Kidney (tissue), 13 donors: ENCODE measurements at regions not wholly inside any gene's neighbourhood (a gene's known extent, or its start where the extent isn't known, plus 50 kb on each side); places are given as distances from the start of the nearest gene placed in this dataset.

Source experiments
- DNase-seq, 5 donors: peaks; one replicate each; pipeline ENCODE4 v3.0.0-alpha.2; 2013 to 2020
- FAIRE-seq: peaks from 2 replicates; lab custom pipeline; 2012; peaks lifted over from hg19 to GRCh38; lab: Jason Lieb, UNC
- H3K27ac ChIP-seq, 2 donors: one replicate each; pipeline ENCODE4 v1.7.0; 2013; ENCODE audit warnings: low read depth in 2 of 2, low read length in 2 of 2, inconsistent platforms in 1 of 2
- H3K27me3 ChIP-seq: one replicate; pipeline ENCODE4 v1.7.1; 2013; ENCODE audit warnings: low read length, inconsistent platforms; ENCODE audit not compliant: control insufficient read depth, insufficient read depth
- H3K36me3 ChIP-seq, 3 donors: one replicate each; pipeline versions ENCODE4 v1.7.0 to v1.7.1; 2013; ENCODE audit warnings: low read length in 3 of 3, control low read depth in 1 of 3, inconsistent platforms in 1 of 3; ENCODE audit not compliant: insufficient read depth in 3 of 3, control insufficient read depth in 2 of 3
- H3K4me1 ChIP-seq, 3 donors: one replicate each; pipeline versions ENCODE4 v1.7.0 to v1.7.1; 2013; ENCODE audit warnings: low read length in 3 of 3, inconsistent platforms in 1 of 3, low read depth in 1 of 3; ENCODE audit not compliant: control insufficient read depth in 2 of 3, insufficient read depth in 2 of 3
- H3K4me3 ChIP-seq, 3 donors: one replicate each; pipeline versions ENCODE4 v1.7.0 to v1.8.1; 2013; ENCODE audit warnings: low read length in 3 of 3, control low read depth in 1 of 3, inconsistent platforms in 1 of 3
- H3K9ac ChIP-seq, 3 donors: one replicate each; pipeline versions ENCODE4 v1.7.0 to v1.7.1; 2013; ENCODE audit warnings: low read length in 3 of 3, control low read depth in 1 of 3, inconsistent platforms in 1 of 3
- H3K9me3 ChIP-seq, 3 donors: one replicate each; pipeline versions ENCODE4 v1.7.0 to v1.7.1; 2013; ENCODE audit warnings: low read length in 3 of 3, control low read depth in 1 of 3, inconsistent platforms in 1 of 3; ENCODE audit not compliant: control insufficient read depth in 2 of 3, insufficient read depth in 1 of 3
- CTCF ChIP-seq: IDR thresholded peaks from 3 replicates; pipeline ENCODE4 v1.5.1; 2012; ENCODE audit warnings: mild to moderate bottlenecking, moderate library complexity, borderline replicate concordance; ENCODE audit not compliant: insufficient read depth; ENCODE audit errors: extremely low read depth
- intact Hi-C: fragments of 100-400 bp; cut with DNase I; formaldehyde crosslinking; loops from one replicate; pipeline ENCODE4 v1.11.1; 2022
- donor health status: control.
- donor health status: control.
- donor health status: control.
- donor health status: control.
- donor health status: control.
- donor health status: DM: yes; HTN: yes; CAD: no.
- donor health status: Normal renal cell carcinoma (clear cell type).

- DNase-seq = no peak
- no peak for TF ChIP-seq CTCF
- intact Hi-C loops = no loop called here
- no peak overlapping the region for H3K4me3 ChIP-seq
- no peak overlapping the region for H3K27ac ChIP-seq
- no peaks in the 10 kb centered on the region for H3K9me3 ChIP-seq
- H3K36me3 ChIP-seq = no peaks in the 10 kb centered on the region
- FAIRE-seq = no peak
- no peak overlapping the region for H3K9ac ChIP-seq
- H3K27me3 ChIP-seq = no peaks in the 10 kb centered on the region
- no peaks in the 10 kb centered on the region for H3K4me1 ChIP-seq
These were observed 473.6 kb upstream of the ZFHX3 start for GRCh38 chr16:73521499-73521898.

- FAIRE-seq (no peak), DNase-seq (no peak)
- TF ChIP-seq CTCF = no peak
- Histone ChIP-seq H3K9me3 (no peaks in the 10 kb centered on the region), H3K27ac (no peak overlapping the region), H3K9ac (no peak overlapping the region), H3K27me3 (no peaks in the 10 kb centered on the region), H3K4me1 (no peaks in the 10 kb centered on the region), H3K36me3 (no peaks in the 10 kb centered on the region), H3K4me3 (no peak overlapping the region)
- intact Hi-C loops = no loop called here
These were observed 467.7 kb upstream of the ZFHX3 start for GRCh38 chr16:73515616-73516015.

GRCh38 chr16:73510852-73511251 lies 462.9 kb upstream of the ZFHX3 start:
- no peak overlapping the region for H3K9ac ChIP-seq
- no peak overlapping the region for H3K4me3 ChIP-seq
- TF ChIP-seq CTCF = no peak
- H3K36me3 ChIP-seq = no peaks in the 10 kb centered on the region
- no peak for DNase-seq
- no peaks in the 10 kb centered on the region for H3K4me1 ChIP-seq
- intact Hi-C loops = no loop called here
- H3K27ac ChIP-seq = no peak overlapping the region
- no peak for FAIRE-seq
- no peaks in the 10 kb centered on the region for H3K9me3 ChIP-seq
- H3K27me3 ChIP-seq = no peaks in the 10 kb centered on the region

GRCh38 chr16:73506568-73507056 lies 458.7 kb upstream of the ZFHX3 start:
- Histone ChIP-seq H3K36me3 (no peaks in the 10 kb centered on the region), H3K9me3 (no peaks in the 10 kb centered on the region), H3K27me3 (no peaks in the 10 kb centered on the region), H3K27ac (no peak overlapping the region), H3K9ac (no peak overlapping the region), H3K4me1 (no peaks in the 10 kb centered on the region), H3K4me3 (no peak overlapping the region)
- DNase-seq (no peak), FAIRE-seq (no peak)
- TF ChIP-seq CTCF = no peak
- intact Hi-C loops = no loop called here
